ENCODE measurements at regions not wholly inside any gene's neighbourhood (a gene's known extent, or its start where the extent isn't known, plus 50 kb on each side); places are given as distances from the start of the nearest gene placed in this dataset.

- TF ChIP-seq CTCF (IDR thresholded peaks at IDR 0.05) (no peak), POLR2A (IDR thresholded peaks at IDR 0.05) (no peak), POLR2AphosphoS5 (IDR thresholded peaks at IDR 0.05) (no peak), EP300 (IDR thresholded peaks at IDR 0.05) (no peak)
Measured at GRCh38 chr20:58570204-58570859, 55.1 kb upstream of the APCDD1L start.

Data from gastroesophageal sphincter (tissue), 3 donors.